ENCODE measurements at regions not wholly inside any gene's neighbourhood (a gene's known extent, or its start where the extent isn't known, plus 50 kb on each side); places are given as distances from the start of the nearest gene placed in this dataset.

DNA sequence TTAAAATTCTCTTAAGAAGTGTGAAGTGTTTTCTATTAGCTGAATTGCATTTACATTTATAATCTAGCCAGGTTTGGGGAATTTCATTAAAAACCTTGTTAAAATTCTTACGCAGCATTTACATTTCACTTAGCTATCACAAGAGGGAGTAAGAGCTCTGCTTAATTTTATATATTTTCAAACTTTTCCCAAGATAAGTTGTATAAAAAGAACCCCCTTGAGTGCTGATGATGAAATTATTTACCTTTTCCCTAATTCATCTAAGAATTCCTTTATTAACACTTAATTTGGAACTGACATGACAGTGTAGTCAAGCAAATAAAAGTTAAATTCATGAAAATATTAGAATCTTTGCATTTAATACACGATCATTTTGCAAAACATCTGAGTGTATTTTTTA is 54.2 kb upstream of the ZSWIM2 start:
- no peak for DNase-seq (ENCODE audit: low spot score, unreplicated experiment)
- TF ChIP-seq, protein P1, sequence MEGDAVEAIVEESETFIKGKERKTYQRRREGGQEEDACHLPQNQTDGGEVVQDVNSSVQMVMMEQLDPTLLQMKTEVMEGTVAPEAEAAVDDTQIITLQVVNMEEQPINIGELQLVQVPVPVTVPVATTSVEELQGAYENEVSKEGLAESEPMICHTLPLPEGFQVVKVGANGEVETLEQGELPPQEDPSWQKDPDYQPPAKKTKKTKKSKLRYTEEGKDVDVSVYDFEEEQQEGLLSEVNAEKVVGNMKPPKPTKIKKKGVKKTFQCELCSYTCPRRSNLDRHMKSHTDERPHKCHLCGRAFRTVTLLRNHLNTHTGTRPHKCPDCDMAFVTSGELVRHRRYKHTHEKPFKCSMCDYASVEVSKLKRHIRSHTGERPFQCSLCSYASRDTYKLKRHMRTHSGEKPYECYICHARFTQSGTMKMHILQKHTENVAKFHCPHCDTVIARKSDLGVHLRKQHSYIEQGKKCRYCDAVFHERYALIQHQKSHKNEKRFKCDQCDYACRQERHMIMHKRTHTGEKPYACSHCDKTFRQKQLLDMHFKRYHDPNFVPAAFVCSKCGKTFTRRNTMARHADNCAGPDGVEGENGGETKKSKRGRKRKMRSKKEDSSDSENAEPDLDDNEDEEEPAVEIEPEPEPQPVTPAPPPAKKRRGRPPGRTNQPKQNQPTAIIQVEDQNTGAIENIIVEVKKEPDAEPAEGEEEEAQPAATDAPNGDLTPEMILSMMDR (IDR thresholded peaks at IDR 0.05; ENCODE audit: unreplicated experiment): peak; percentile 56
- no peak overlapping the region for H3K27ac Mint-ChIP-seq
- no peaks in the 10 kb centered on the region for H3K4me1 Mint-ChIP-seq (ENCODE audit: low read depth)
- no peaks in the 10 kb centered on the region for H3K36me3 Mint-ChIP-seq (ENCODE audit: insufficient read depth)
- H3K4me3 Mint-ChIP-seq (ENCODE audit: low read depth): no peak overlapping the region
- peaks cover 7% of the 10 kb centered on the region for H3K9me3 Mint-ChIP-seq (ENCODE audit: low read depth)
- H3K27me3 Mint-ChIP-seq: no peaks in the 10 kb centered on the region
